H9 (cell line): ENCODE measurements at regions not wholly inside any gene's neighbourhood (a gene's known extent, or its start where the extent isn't known, plus 50 kb on each side); places are given as distances from the start of the nearest gene placed in this dataset.

ENCODE experiments used
- DNase-seq: peaks from one replicate; pipeline ENCODE4 v3.0.0-alpha.2; 2017
- H2AFZ ChIP-seq: one replicate; pipeline ENCODE4 v1.6.1; 2013; ENCODE audit warnings: mild to moderate bottlenecking, low read length, control low read depth, moderate library complexity
- H2AK5ac ChIP-seq: 2 replicates; pipeline ENCODE4 v1.6.1; 2013; ENCODE audit warnings: low read length, control low read depth, mixed read lengths; ENCODE audit not compliant: insufficient read length
- H2BK120ac ChIP-seq: one replicate; pipeline ENCODE4 v1.6.1; 2013; ENCODE audit warnings: low read depth, mild to moderate bottlenecking, low read length, control low read depth, inconsistent platforms; ENCODE audit not compliant: poor library complexity, severe bottlenecking
- H2BK12ac ChIP-seq: 2 replicates; pipeline ENCODE4 v1.6.1; 2013; ENCODE audit warnings: low read length, control low read depth, mixed read lengths, low read depth; ENCODE audit not compliant: insufficient read length
- H2BK15ac ChIP-seq: 2 replicates; pipeline ENCODE4 v1.6.1; 2013; ENCODE audit warnings: low read depth, low read length, control low read depth
- H2BK20ac ChIP-seq: one replicate; pipeline ENCODE4 v1.6.1; 2013; ENCODE audit warnings: low read depth, mild to moderate bottlenecking, low read length, control low read depth, inconsistent platforms; ENCODE audit not compliant: poor library complexity, severe bottlenecking
- H2BK5ac ChIP-seq: 2 replicates; pipeline ENCODE4 v1.6.1; 2013; ENCODE audit warnings: low read length, control low read depth, mixed read lengths; ENCODE audit not compliant: insufficient read length
- H3K14ac ChIP-seq: 2 replicates; pipeline ENCODE4 v1.6.1; 2013; ENCODE audit warnings: low read length, control low read depth; ENCODE audit not compliant: insufficient read depth
- H3K18ac ChIP-seq: 2 replicates; pipeline ENCODE4 v1.6.1; 2013; ENCODE audit warnings: low read depth, mild to moderate bottlenecking, mixed read lengths, low read length, control low read depth; ENCODE audit not compliant: insufficient read length
- H3K23ac ChIP-seq: 2 replicates; pipeline ENCODE4 v1.6.1; 2013; ENCODE audit warnings: low read length, control low read depth, mixed read lengths, low read depth; ENCODE audit not compliant: insufficient read length
- H3K23me2 ChIP-seq: 2 replicates; pipeline ENCODE4 v1.6.1; 2013; ENCODE audit warnings: low read depth, mild to moderate bottlenecking, mixed read lengths, low read length, control low read depth; ENCODE audit not compliant: insufficient read length, poor library complexity, severe bottlenecking
- H3K27ac ChIP-seq: 2 replicates; pipeline ENCODE4 v1.5.1; 2013; ENCODE audit warnings: low read length, control low read depth, mixed read lengths, low read depth; ENCODE audit not compliant: insufficient read length
- H3K27me3 ChIP-seq: 2 replicates; pipeline ENCODE4 v1.6.1; 2013; ENCODE audit warnings: low read length, control low read depth, inconsistent platforms; ENCODE audit not compliant: insufficient read depth
- H3K4ac ChIP-seq: 2 replicates; pipeline ENCODE4 v1.6.1; 2013; ENCODE audit warnings: low read depth, mild to moderate bottlenecking, control low read depth, inconsistent platforms, low read length, moderate library complexity
- H3K4me1 ChIP-seq: 2 replicates; pipeline ENCODE4 v1.6.1; 2013; ENCODE audit warnings: low read length, control low read depth, inconsistent platforms; ENCODE audit not compliant: insufficient read depth
- H3K4me2 ChIP-seq: 2 replicates; pipeline ENCODE4 v1.6.1; 2013; ENCODE audit warnings: low read length, control low read depth, mixed read lengths; ENCODE audit not compliant: insufficient read length, insufficient read depth
- H3K56ac ChIP-seq: 2 replicates; pipeline ENCODE4 v1.6.1; 2013; ENCODE audit warnings: low read depth, mild to moderate bottlenecking, mixed read lengths, low read length, control low read depth; ENCODE audit not compliant: insufficient read length
- H3K79me1 ChIP-seq: 2 replicates; pipeline ENCODE4 v1.6.1; 2013; ENCODE audit warnings: low read depth, mild to moderate bottlenecking, moderate library complexity, low read length, control low read depth, inconsistent platforms; ENCODE audit not compliant: insufficient read depth, poor library complexity, severe bottlenecking
- H3K79me2 ChIP-seq: 2 replicates; pipeline ENCODE4 v1.6.1; 2013; ENCODE audit warnings: low read length, control low read depth, inconsistent platforms; ENCODE audit not compliant: insufficient read depth
- H3K9ac ChIP-seq: 2 replicates; pipeline ENCODE4 v1.6.1; 2013; ENCODE audit warnings: low read length, control low read depth, mixed read lengths; ENCODE audit not compliant: insufficient read length; ENCODE audit errors: extremely low read depth
- H3K9me3 ChIP-seq: one replicate; pipeline ENCODE4 v1.6.1; 2013; ENCODE audit warnings: low read depth, low read length, inconsistent platforms; ENCODE audit not compliant: control insufficient read depth
- H3T11ph ChIP-seq: one replicate; pipeline ENCODE4 v1.6.1; 2013; ENCODE audit warnings: mild to moderate bottlenecking, low read length, control low read depth, inconsistent platforms
- H4K20me1 ChIP-seq: one replicate; pipeline ENCODE4 v1.6.1; 2013; ENCODE audit not compliant: control insufficient read depth, insufficient read length, insufficient read depth
- H4K5ac ChIP-seq: 2 replicates; pipeline ENCODE4 v1.6.1; 2013; ENCODE audit warnings: low read depth, mild to moderate bottlenecking, mixed read lengths, low read length, control low read depth; ENCODE audit not compliant: insufficient read length
- H4K8ac ChIP-seq: replicated peaks from 2 replicates; pipeline ENCODE4 v1.6.1; 2013; ENCODE audit warnings: low read length, control low read depth, mixed read lengths, low read depth; ENCODE audit not compliant: insufficient read length
- H4K91ac ChIP-seq: 2 replicates; pipeline ENCODE4 v1.6.1; 2013; ENCODE audit warnings: low read depth, mild to moderate bottlenecking, moderate library complexity, mixed read lengths, low read length, control low read depth; ENCODE audit not compliant: insufficient read length
- H3K27ac Mint-ChIP-seq, 3 experiments: 2 replicates in 2 of 3; 3 replicates in 1 of 3; pipeline ENCODE4 v1.8.0; 2020 to 2021; ENCODE audit warnings: mixed read lengths in 3 of 3, mild to moderate bottlenecking in 1 of 3, moderate library complexity in 1 of 3
- H3K27me3 Mint-ChIP-seq: 2 replicates; pipeline ENCODE4 v1.8.0; 2021; ENCODE audit warnings: low read depth, mild to moderate bottlenecking, moderate library complexity, mixed read lengths
- H3K36me3 Mint-ChIP-seq, 3 experiments: 2 replicates in 2 of 3; 3 replicates in 1 of 3; pipeline ENCODE4 v1.8.0; 2020 to 2021; ENCODE audit warnings: low read depth in 3 of 3, mixed read lengths in 3 of 3; ENCODE audit not compliant: insufficient read depth in 1 of 3
- H3K4me1 Mint-ChIP-seq, 2 experiments: 2 replicates each; pipeline ENCODE4 v1.8.0; 2020; ENCODE audit warnings: mixed read lengths in 2 of 2
- H3K4me3 Mint-ChIP-seq, 2 experiments: 2 replicates in 1 of 2; 3 replicates in 1 of 2; pipeline ENCODE4 v1.8.0; 2020 to 2021; ENCODE audit warnings: mild to moderate bottlenecking in 2 of 2, mixed read lengths in 2 of 2, moderate library complexity in 1 of 2
- H3K9me3 Mint-ChIP-seq, 2 experiments: 2 replicates in 1 of 2; 3 replicates in 1 of 2; pipeline ENCODE4 v1.8.0; 2020; ENCODE audit warnings: mild to moderate bottlenecking in 2 of 2, mixed read lengths in 2 of 2, moderate library complexity in 1 of 2
- WGBS: extraction: QIAGEN DNeasy Blood & Tissue Kit; methylation state at CpG from one replicate; pipeline ENCODE4 v1.1.7; 2013; ENCODE audit warnings: missing lambda C conversion rate, low lambda C conversion rate, mixed read lengths; ENCODE audit not compliant: insufficient read length; ENCODE audit errors: extremely low coverage; 5-methylcytosine and 5-hydroxymethylcytosine counted together
- TF ChIP-seq, protein P1 (sequence below): fragments of 200-600 bp; sonication (generic); conservative IDR thresholded peaks from 3 replicates; pipeline ENCODE4 v1.8.0; 2021; ENCODE audit warnings: antibody characterized with exemption, mild to moderate bottlenecking

DNA sequence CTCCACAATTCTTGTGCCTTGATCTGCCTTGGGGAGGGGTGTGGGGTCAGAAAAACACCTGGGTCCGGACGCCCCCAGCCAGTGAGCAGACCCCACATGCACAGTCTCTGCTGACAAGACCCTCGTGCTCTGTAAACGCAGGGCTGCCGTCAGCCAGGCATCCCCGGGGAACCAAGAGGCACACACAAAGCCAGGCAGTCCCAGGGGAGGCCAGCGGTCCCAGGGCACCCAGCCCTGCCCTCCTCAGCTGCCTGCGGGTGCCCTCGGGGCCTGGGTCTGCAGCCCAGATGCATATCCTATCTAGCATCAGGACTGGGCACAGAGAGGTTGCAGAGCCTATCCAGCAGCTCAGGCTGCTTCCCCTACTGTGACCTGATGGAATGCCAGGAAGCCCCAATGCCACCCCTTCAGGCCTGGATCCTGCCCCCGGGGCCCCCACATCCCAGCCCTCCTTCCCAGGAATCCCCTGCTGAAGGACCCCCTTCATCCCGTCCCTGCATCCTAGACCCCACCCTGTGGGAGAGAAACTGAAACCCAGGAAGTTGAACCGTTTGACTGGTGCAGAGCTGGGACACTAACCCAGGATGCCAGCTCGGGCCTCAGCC is 92.4 kb downstream of the MICALL2 start:
- Mint-ChIP-seq H3K27me3 (peaks cover 65% of the 10 kb centered on the region), H3K27ac (no peak overlapping the region), H3K4me1 (peaks cover 2 to 24% of the 10 kb centered on the region in 2 experiments; a peak in 3 of 4 replicates)

More for the DNA sequence above, 92.4 kb downstream of the MICALL2 start:
- no peak overlapping the region for H3K23ac ChIP-seq
- H3K14ac ChIP-seq, result no peak overlapping the region; the same call in 1 of the 2 replicates
- no peak overlapping the region for H4K5ac ChIP-seq
- H3K9me3 Mint-ChIP-seq, result peaks cover 0 to 3% of the 10 kb centered on the region in 2 experiments; a peak in 1 of 5 replicates
- H2BK20ac ChIP-seq, result no peak overlapping the region
- H2AK5ac ChIP-seq, result no peak overlapping the region
- no peak overlapping the region for H3K18ac ChIP-seq
- no peak overlapping the region for H2AFZ ChIP-seq
- no peaks in the 10 kb centered on the region; the same call in 1 of the 2 replicates for H3K27me3 ChIP-seq
- no peak overlapping the region for H3K27ac ChIP-seq
- H3K4me3 Mint-ChIP-seq, result peak overlapping the region in 1 of 2 experiments; percentile 22; a peak in 2 of 5 replicates
- H3K36me3 Mint-ChIP-seq, result peaks cover 0 to 2% (median 0%) of the 10 kb centered on the region in 3 experiments; a peak in 1 of 7 replicates
- no peaks in the 10 kb centered on the region for H3K23me2 ChIP-seq
- H3K56ac ChIP-seq, result no peak overlapping the region
- H4K20me1 ChIP-seq, result no peaks in the 10 kb centered on the region
- no CpG with 5 or more reads among the region's 13 CpGs for WGBS
- H2BK120ac ChIP-seq, result no peak overlapping the region
- H3K4me1 ChIP-seq, result no peaks in the 10 kb centered on the region
- no peak overlapping the region for H3K9ac ChIP-seq
- no peak overlapping the region for H3K4ac ChIP-seq
- no peaks in the 10 kb centered on the region for H3K79me2 ChIP-seq
- H3K9me3 ChIP-seq, result no peaks in the 10 kb centered on the region
- no peak for DNase-seq
- no peak overlapping the region for H2BK12ac ChIP-seq
- no peak overlapping the region for H4K91ac ChIP-seq
- H4K8ac ChIP-seq, result no peak overlapping the region
- H2BK5ac ChIP-seq, result no peak overlapping the region
- H3K4me2 ChIP-seq, result no peak overlapping the region
- TF ChIP-seq, protein P1, sequence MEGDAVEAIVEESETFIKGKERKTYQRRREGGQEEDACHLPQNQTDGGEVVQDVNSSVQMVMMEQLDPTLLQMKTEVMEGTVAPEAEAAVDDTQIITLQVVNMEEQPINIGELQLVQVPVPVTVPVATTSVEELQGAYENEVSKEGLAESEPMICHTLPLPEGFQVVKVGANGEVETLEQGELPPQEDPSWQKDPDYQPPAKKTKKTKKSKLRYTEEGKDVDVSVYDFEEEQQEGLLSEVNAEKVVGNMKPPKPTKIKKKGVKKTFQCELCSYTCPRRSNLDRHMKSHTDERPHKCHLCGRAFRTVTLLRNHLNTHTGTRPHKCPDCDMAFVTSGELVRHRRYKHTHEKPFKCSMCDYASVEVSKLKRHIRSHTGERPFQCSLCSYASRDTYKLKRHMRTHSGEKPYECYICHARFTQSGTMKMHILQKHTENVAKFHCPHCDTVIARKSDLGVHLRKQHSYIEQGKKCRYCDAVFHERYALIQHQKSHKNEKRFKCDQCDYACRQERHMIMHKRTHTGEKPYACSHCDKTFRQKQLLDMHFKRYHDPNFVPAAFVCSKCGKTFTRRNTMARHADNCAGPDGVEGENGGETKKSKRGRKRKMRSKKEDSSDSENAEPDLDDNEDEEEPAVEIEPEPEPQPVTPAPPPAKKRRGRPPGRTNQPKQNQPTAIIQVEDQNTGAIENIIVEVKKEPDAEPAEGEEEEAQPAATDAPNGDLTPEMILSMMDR, result no peak
- no peaks in the 10 kb centered on the region for H3K79me1 ChIP-seq
- H3T11ph ChIP-seq, result no peak overlapping the region
- no peak overlapping the region for H2BK15ac ChIP-seq
